H1 (cell line): ENCODE measurements at regions not wholly inside any gene's neighbourhood (a gene's known extent, or its start where the extent isn't known, plus 50 kb on each side); places are given as distances from the start of the nearest gene placed in this dataset.

Experiments used
- CTCF ChIA-PET: fragments of 300-600 bp; sonication (Branson Sonifier 250); formaldehyde crosslinking; loops from one replicate; lab custom pipeline; 2021; ENCODE audit not compliant: partially characterized antibody; lab: Charles Lee
- POLR2A ChIA-PET: fragments of 300-600 bp; sonication (Branson Sonifier 250); formaldehyde crosslinking; loops from one replicate; lab custom pipeline; 2021; ENCODE audit warnings: inconsistent platforms; ENCODE audit not compliant: partially characterized antibody; lab: Charles Lee
- DNase-seq, 2 experiments: peaks; one replicate each; pipeline versions ENCODE4 v3.0.0 to v3.0.0-alpha.2; 2010 to 2022; ENCODE audit warnings: low spot score in 2 of 2, low read depth in 1 of 2, mixed read lengths in 1 of 2
- FAIRE-seq: peaks from 2 replicates; lab custom pipeline; 2011; peaks lifted over from hg19 to GRCh38; lab: Jason Lieb, UNC
- H2AFZ ChIP-seq: 2 replicates; pipeline ENCODE4 v1.8.1; 2012; ENCODE audit warnings: low read length, inconsistent platforms
- H2AK5ac ChIP-seq: 2 replicates; pipeline ENCODE4 v1.6.1; 2013; ENCODE audit warnings: low read depth, low read length
- H2BK120ac ChIP-seq: replicated peaks from 2 replicates; pipeline ENCODE3; 2013; ENCODE audit warnings: low read depth, low read length, inconsistent platforms
- H2BK12ac ChIP-seq: 2 replicates; pipeline ENCODE4 v1.6.1; 2013; ENCODE audit warnings: low read depth, low read length
- H2BK15ac ChIP-seq: 2 replicates; pipeline ENCODE4 v1.6.1; 2013; ENCODE audit warnings: low read length
- H2BK20ac ChIP-seq: 2 replicates; pipeline ENCODE4 v1.6.1; 2013; ENCODE audit warnings: low read length
- H2BK5ac ChIP-seq: 2 replicates; pipeline ENCODE4 v1.6.1; 2013; ENCODE audit warnings: low read depth, low read length
- H3K14ac ChIP-seq: 2 replicates; pipeline ENCODE4 v1.6.1; 2013; ENCODE audit warnings: inconsistent platforms; ENCODE audit not compliant: insufficient read length
- H3K18ac ChIP-seq: 2 replicates; pipeline ENCODE4 v1.6.1; 2013; ENCODE audit warnings: low read length; ENCODE audit errors: extremely low read depth
- H3K23ac ChIP-seq: 2 replicates; pipeline ENCODE4 v1.6.1; 2013; ENCODE audit warnings: inconsistent platforms; ENCODE audit not compliant: insufficient read length
- H3K23me2 ChIP-seq: 2 replicates; pipeline ENCODE4 v1.6.1; 2013; ENCODE audit warnings: low read depth, low read length
- H3K27ac ChIP-seq: 2 replicates; pipeline ENCODE4 v1.6.1; 2011; ENCODE audit warnings: low read depth, low read length, inconsistent platforms
- H3K27me3 ChIP-seq, 4 experiments: replicated peaks in 1 of 4; 1 replicate in 1 of 4; 2 replicates in 3 of 4; pipeline versions ENCODE4 v1.6.1 to v1.8.1; 2011 to 2013; ENCODE audit warnings: low read length in 3 of 4, mild to moderate bottlenecking in 3 of 4, inconsistent platforms in 2 of 4, mixed read lengths in 2 of 4, moderate library complexity in 1 of 4; ENCODE audit not compliant: control insufficient read depth in 3 of 4, insufficient read depth in 3 of 4; ENCODE audit errors: extremely low read depth in 1 of 4
- H3K36me3 ChIP-seq, 4 experiments: 2 replicates each; pipeline versions ENCODE4 v1.6.1 to v1.8.1; 2011 to 2013; ENCODE audit warnings: mild to moderate bottlenecking in 4 of 4, low read length in 3 of 4, moderate library complexity in 2 of 4, control low read depth in 1 of 4, inconsistent platforms in 1 of 4; ENCODE audit not compliant: insufficient read depth in 4 of 4, control insufficient read depth in 2 of 4
- H3K4ac ChIP-seq: replicated peaks from 2 replicates; pipeline ENCODE3; 2013; ENCODE audit warnings: low read length, low read depth, mixed read lengths, inconsistent platforms; ENCODE audit not compliant: insufficient read length
- H3K4me1 ChIP-seq, 4 experiments: replicated peaks in 1 of 4; 1 replicate in 1 of 4; 2 replicates in 3 of 4; pipeline versions ENCODE4 v1.6.1 to v1.8.1; 2011 to 2013; ENCODE audit warnings: low read length in 3 of 4, inconsistent platforms in 2 of 4, mixed read lengths in 1 of 4; ENCODE audit not compliant: insufficient read depth in 4 of 4, control insufficient read depth in 3 of 4
- H3K4me2 ChIP-seq, 2 experiments: 2 replicates each; pipeline versions ENCODE4 v1.6.1 to v1.8.1; 2011 to 2013; ENCODE audit warnings: low read depth in 2 of 2, low read length in 2 of 2, control low read depth in 1 of 2, inconsistent platforms in 1 of 2, mild to moderate bottlenecking in 1 of 2; ENCODE audit not compliant: insufficient read depth in 1 of 2
- H3K4me3 ChIP-seq, 4 experiments: fragments of 200-600, 300-600 bp in 1 of 4; sonication (generic), shearing (Covaris generic), sonication (Bioruptor Twin) in 1 of 4; 2 replicates each; pipeline versions ENCODE4 v1.5.1 to v1.8.1; 2011 to 2016; ENCODE audit warnings: low read length in 4 of 4, low read depth in 3 of 4, control low read depth in 2 of 4, inconsistent platforms in 2 of 4, mild to moderate bottlenecking in 2 of 4, mixed read lengths in 1 of 4, moderate library complexity in 1 of 4; ENCODE audit not compliant: insufficient read depth in 2 of 4; ENCODE audit errors: extremely low read depth in 1 of 4
- H3K56ac ChIP-seq: replicated peaks from 2 replicates; pipeline ENCODE3; 2013; ENCODE audit warnings: low read depth, mild to moderate bottlenecking, mixed read lengths, low read length, inconsistent platforms; ENCODE audit not compliant: insufficient read length
- H3K79me1 ChIP-seq: 2 replicates; pipeline ENCODE4 v1.6.1; 2013; ENCODE audit warnings: low read depth, low read length, control low read depth
- H3K79me2 ChIP-seq, 2 experiments: 2 replicates each; pipeline versions ENCODE4 v1.6.1 to v1.8.1; 2012 to 2013; ENCODE audit warnings: low read length in 2 of 2, mild to moderate bottlenecking in 2 of 2, inconsistent platforms in 1 of 2; ENCODE audit not compliant: insufficient read depth in 2 of 2, control insufficient read depth in 1 of 2
- H3K9ac ChIP-seq, 4 experiments: replicated peaks in 1 of 4; 1 replicate in 1 of 4; 2 replicates in 3 of 4; pipeline versions ENCODE4 v1.6.1 to v1.8.1; 2011 to 2013; ENCODE audit warnings: low read depth in 3 of 4, low read length in 3 of 4, control low read depth in 2 of 4, mild to moderate bottlenecking in 2 of 4, moderate library complexity in 2 of 4, inconsistent platforms in 1 of 4; ENCODE audit errors: extremely low read depth in 1 of 4
- H3K9me3 ChIP-seq, 2 experiments: 2 replicates each; pipeline versions ENCODE4 v1.6.1 to v1.8.1; 2012 to 2013; ENCODE audit warnings: mild to moderate bottlenecking in 2 of 2, moderate library complexity in 2 of 2, control low read depth in 1 of 2, inconsistent platforms in 1 of 2, low read depth in 1 of 2, low read length in 1 of 2, mixed read lengths in 1 of 2; ENCODE audit not compliant: insufficient read depth in 2 of 2
- H4K20me1 ChIP-seq, 2 experiments: replicated peaks in 1 of 2; 2 replicates each; pipeline versions ENCODE3 to v1.8.1; 2011 to 2013; ENCODE audit warnings: inconsistent platforms in 2 of 2, low read length in 2 of 2, mild to moderate bottlenecking in 1 of 2; ENCODE audit not compliant: insufficient read depth in 2 of 2, control insufficient read depth in 1 of 2
- H4K5ac ChIP-seq: 2 replicates; pipeline ENCODE4 v1.6.1; 2013; ENCODE audit warnings: low read length, low read depth, mixed read lengths, inconsistent platforms; ENCODE audit not compliant: insufficient read length
- H4K8ac ChIP-seq: 2 replicates; pipeline ENCODE4 v1.8.0; 2013; ENCODE audit warnings: mild to moderate bottlenecking, moderate library complexity, low read length, inconsistent platforms; ENCODE audit not compliant: insufficient read depth; ENCODE audit errors: extremely low read depth
- H4K91ac ChIP-seq: replicated peaks from 2 replicates; pipeline ENCODE3; 2013; ENCODE audit warnings: low read length, mixed read lengths, inconsistent platforms; ENCODE audit not compliant: insufficient read length
- EZH2 ChIP-seq: fragments of 200-600 bp; sonication (generic); IDR thresholded peaks from 2 replicates; pipeline ENCODE4 v1.7.1; 2012; ENCODE audit warnings: low read depth, mild to moderate bottlenecking, moderate library complexity, low read length, inconsistent platforms; ENCODE audit not compliant: severe bottlenecking
- FOSL1 ChIP-seq: IDR thresholded peaks from 2 replicates; pipeline ENCODE4 v1.6.1; 2011; ENCODE audit warnings: mild to moderate bottlenecking, low read depth, low read length, moderate library complexity; ENCODE audit not compliant: insufficient read depth
- GTF2F1 ChIP-seq: IDR thresholded peaks from 2 replicates; pipeline ENCODE4 v1.6.1; 2012; ENCODE audit warnings: low read depth, low read length, improper control_type of control experiment, borderline replicate concordance
- NRF1 ChIP-seq: IDR thresholded peaks from 2 replicates; pipeline ENCODE4 v1.6.1; 2011; ENCODE audit warnings: mild to moderate bottlenecking, low read depth, low read length, improper control_type of control experiment
- POLR2AphosphoS5 ChIP-seq: IDR thresholded peaks from 2 replicates; pipeline ENCODE4 v1.6.1; 2011; ENCODE audit warnings: low read depth, low read length
- RBBP5 ChIP-seq: IDR thresholded peaks from 2 replicates; pipeline ENCODE4 v1.7.1; 2012; ENCODE audit warnings: low read depth, mild to moderate bottlenecking, inconsistent platforms, low read length, moderate library complexity, borderline replicate concordance
- RNF2 ChIP-seq: fragments of 200-900, 300-1000 bp; sonication (generic); IDR thresholded peaks from 2 replicates; pipeline ENCODE4 v1.7.1; 2016; ENCODE audit warnings: borderline replicate concordance, low read depth, mild to moderate bottlenecking, antibody characterized with exemption, low read length; ENCODE audit not compliant: poor library complexity, severe bottlenecking; ENCODE audit errors: missing control alignments
- SAP30 ChIP-seq: fragments of 300-600 bp; sonication (generic); IDR thresholded peaks from 2 replicates; pipeline ENCODE4 v1.7.1; 2012; ENCODE audit warnings: low read length, moderate library complexity, mild to moderate bottlenecking, inconsistent platforms; ENCODE audit not compliant: insufficient read depth, insufficient replicate concordance
- SP4 ChIP-seq: IDR thresholded peaks from 2 replicates; pipeline ENCODE4 v1.6.1; 2012; ENCODE audit warnings: low read length, inconsistent platforms
- TAF1 ChIP-seq: IDR thresholded peaks from 2 replicates; pipeline ENCODE4 v1.6.1; 2011; ENCODE audit warnings: mild to moderate bottlenecking, low read depth, low read length
- TCF12 ChIP-seq: IDR thresholded peaks from 2 replicates; pipeline ENCODE4 v1.6.1; 2011; ENCODE audit warnings: low read depth, mild to moderate bottlenecking, low read length
- TEAD4 ChIP-seq: IDR thresholded peaks from 2 replicates; pipeline ENCODE4 v1.6.1; 2012; ENCODE audit warnings: low read depth, low read length, inconsistent platforms, mixed read lengths
- YY1 ChIP-seq: IDR thresholded peaks from 2 replicates; pipeline ENCODE4 v1.6.1; 2011; ENCODE audit warnings: low read depth, mild to moderate bottlenecking, low read length
- WGBS, 2 experiments: shearing (Covaris generic) in 1 of 2; methylation state at CpG; one replicate each; pipeline versions ENCODE4 v1.1.6 to v1.1.7; 2013 to 2015; ENCODE audit warnings: low lambda C conversion rate in 2 of 2, mixed read lengths in 2 of 2, inconsistent platforms in 1 of 2, low coverage in 1 of 2, missing lambda C conversion rate in 1 of 2; ENCODE audit not compliant: insufficient replicate concordance in 2 of 2, insufficient coverage in 1 of 2, insufficient read length in 1 of 2; ENCODE audit errors: extremely low coverage in 1 of 2, missing lambda C conversion rate in 1 of 2; 5-methylcytosine and 5-hydroxymethylcytosine counted together
- TF ChIP-seq, protein P1 (sequence below): IDR thresholded peaks from 2 replicates; pipeline ENCODE4 v1.6.1; 2012; ENCODE audit warnings: low read length, inconsistent platforms

DNA sequence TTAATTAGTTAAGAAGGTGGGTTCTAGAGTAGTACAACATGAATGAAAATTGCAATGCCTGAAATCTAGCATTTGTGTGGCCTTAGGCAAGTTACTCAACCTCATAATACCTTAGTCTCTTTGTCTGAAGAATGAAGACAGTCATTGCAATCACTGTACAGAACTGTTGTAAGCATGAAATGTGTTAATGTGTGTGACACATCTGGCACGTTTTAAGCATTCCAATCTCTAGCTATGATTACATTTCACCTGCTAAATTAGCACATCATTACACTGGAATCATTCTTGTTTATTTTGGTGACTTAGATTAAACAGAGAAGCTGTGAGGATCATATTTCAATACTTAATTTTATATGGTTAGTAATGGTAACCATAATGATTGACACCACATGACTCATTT, 629.7 kb upstream of the KIF2B start:
- Histone ChIP-seq H4K5ac (no peak overlapping the region), H3K4me3 (no peak overlapping the region), H2AFZ (no peak overlapping the region), H2AK5ac (no peak overlapping the region), H3K14ac (no peak overlapping the region), H2BK5ac (no peak overlapping the region), H2BK12ac (no peak overlapping the region), H4K8ac (no peak overlapping the region), H3K27ac (no peak overlapping the region), H3K23ac (no peak overlapping the region), H3K9ac (no peak overlapping the region), H3K4ac (no peak overlapping the region), H3K79me1 (no peaks in the 10 kb centered on the region), H3K4me1 (no peaks in the 10 kb centered on the region), H3K56ac (no peak overlapping the region), H2BK15ac (no peak overlapping the region), H4K91ac (no peak overlapping the region), H3K23me2 (no peaks in the 10 kb centered on the region), H3K36me3 (no peaks in the 10 kb centered on the region), H2BK120ac (no peak overlapping the region), H3K9me3 (no peaks in the 10 kb centered on the region), H4K20me1 (no peaks in the 10 kb centered on the region), H3K79me2 (no peaks in the 10 kb centered on the region), H3K27me3 (no peaks in the 10 kb centered on the region), H2BK20ac (no peak overlapping the region), H3K18ac (no peak overlapping the region), H3K4me2 (no peak overlapping the region)
- ChIA-PET POLR2A (no interaction called here), CTCF (no interaction called here)
- DNase-seq: no peak
- 75% methylated on average over 1 of the region's 1 CpG; no CpG with 5 or more reads in 1 of the 2 experiments for WGBS, 2 experiments
- FAIRE-seq: no peak
- TF ChIP-seq TAF1 (no peak), NRF1 (no peak), SAP30 (no peak), TEAD4 (no peak), TCF12 (no peak), SP4 (no peak), POLR2AphosphoS5 (no peak), RNF2 (no peak), GTF2F1 (no peak), EZH2 (no peak), FOSL1 (no peak), YY1 (no peak), RBBP5 (no peak)
- TF ChIP-seq, protein P1, sequence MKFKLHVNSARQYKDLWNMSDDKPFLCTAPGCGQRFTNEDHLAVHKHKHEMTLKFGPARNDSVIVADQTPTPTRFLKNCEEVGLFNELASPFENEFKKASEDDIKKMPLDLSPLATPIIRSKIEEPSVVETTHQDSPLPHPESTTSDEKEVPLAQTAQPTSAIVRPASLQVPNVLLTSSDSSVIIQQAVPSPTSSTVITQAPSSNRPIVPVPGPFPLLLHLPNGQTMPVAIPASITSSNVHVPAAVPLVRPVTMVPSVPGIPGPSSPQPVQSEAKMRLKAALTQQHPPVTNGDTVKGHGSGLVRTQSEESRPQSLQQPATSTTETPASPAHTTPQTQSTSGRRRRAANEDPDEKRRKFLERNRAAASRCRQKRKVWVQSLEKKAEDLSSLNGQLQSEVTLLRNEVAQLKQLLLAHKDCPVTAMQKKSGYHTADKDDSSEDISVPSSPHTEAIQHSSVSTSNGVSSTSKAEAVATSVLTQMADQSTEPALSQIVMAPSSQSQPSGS: no peak
